AG09319 (cell line): ENCODE measurements at regions not wholly inside any gene's neighbourhood (a gene's known extent, or its start where the extent isn't known, plus 50 kb on each side); places are given as distances from the start of the nearest gene placed in this dataset.
A peak's percentile ranks its signal among the peaks of the same experiment; 100 is the strongest.
"Not testable (repeated sequence)": the region's sequence is repeated elsewhere in the genome, so short reads cannot be mapped to it uniquely, and the experiment has no call there.

ENCODE experiments used
- DNase-seq: peaks from one replicate; pipeline ENCODE4 v3.0.0-alpha.2; 2010; ENCODE audit warnings: low read depth; ENCODE audit errors: extremely low read depth
- CTCF ChIP-seq: IDR thresholded peaks from 2 replicates; pipeline ENCODE4 v1.5.1; 2011; ENCODE audit warnings: low read depth, mild to moderate bottlenecking, inconsistent platforms, low read length, moderate library complexity

- peak; percentile 10 for DNase-seq
- TF ChIP-seq CTCF = no peak
Measured at GRCh38 chrX:121876305-121876704, 828.9 kb downstream of the GLUD2 start.

- not testable (repeated sequence) for DNase-seq
Measured at GRCh38 chrX:121877337-121877736, 829.9 kb downstream of the GLUD2 start.

- DNase-seq = no peak
- TF ChIP-seq CTCF = no peak
Measured at GRCh38 chrX:121886557-121886956, 839.1 kb downstream of the GLUD2 start.

- DNase-seq = no peak
- TF ChIP-seq CTCF = no peak
Measured at GRCh38 chrX:121894756-121895155, 847.3 kb downstream of the GLUD2 start.

GRCh38 chrX:121902463-121902862 is 855.1 kb downstream of the GLUD2 start:
- DNase-seq = no peak
- TF ChIP-seq CTCF = no peak

- DNase-seq = no peak
- no peak for TF ChIP-seq CTCF
Measured at GRCh38 chrX:121903961-121904360, 856.6 kb downstream of the GLUD2 start.

GRCh38 chrX:121921258-121921657 is 873.8 kb downstream of the GLUD2 start:
- DNase-seq = no peak
- TF ChIP-seq CTCF = no peak

- no peak for DNase-seq
- TF ChIP-seq CTCF = no peak
Measured at GRCh38 chrX:121931567-121931966, 884.2 kb downstream of the GLUD2 start.
